Heart right ventricle (tissue), 16 donors: ENCODE measurements at regions not wholly inside any gene's neighbourhood (a gene's known extent, or its start where the extent isn't known, plus 50 kb on each side); places are given as distances from the start of the nearest gene placed in this dataset.

Experiments used
- ATAC-seq, 8 donors: fragments of 200-7000 bp; cut with Tn5 transposase; one replicate each; pipeline ENCODE4 v1.9.1; 2020; ENCODE audit warnings: mild to moderate bottlenecking in 8 of 8, moderate library complexity in 8 of 8, moderate number of reproducible peaks in 1 of 8
- DNase-seq, 2 donors: peaks; one replicate each; pipeline ENCODE4 v3.0.0-alpha.2; 2020
- H3K27ac ChIP-seq, 10 donors: fragments of 200-600 bp; sonication (generic) in 2 of 10; one replicate each; pipeline versions ENCODE4 v1.5.0 to v1.8.0; 2020 to 2022; ENCODE audit warnings: mild to moderate bottlenecking in 3 of 10
- H3K27me3 ChIP-seq, 7 donors: fragments of 200-600 bp; one replicate each; pipeline ENCODE4 v1.8.0; 2021 to 2022; ENCODE audit warnings: mild to moderate bottlenecking in 2 of 7
- H3K36me3 ChIP-seq, 9 donors: fragments of 200-600 bp; sonication (generic) in 1 of 9; one replicate each; pipeline versions ENCODE4 v1.5.0 to v1.8.0; 2020 to 2022; ENCODE audit warnings: mild to moderate bottlenecking in 2 of 9
- H3K4me1 ChIP-seq, 9 donors: fragments of 200-600 bp; sonication (generic) in 1 of 9; one replicate each; pipeline versions ENCODE4 v1.5.0 to v1.8.0; 2020 to 2022; ENCODE audit warnings: mild to moderate bottlenecking in 4 of 9
- H3K4me3 ChIP-seq, 10 donors: fragments of 200-600 bp; sonication (generic) in 2 of 10; one replicate each; pipeline versions ENCODE4 v1.5.0 to v1.8.0; 2020 to 2022; ENCODE audit warnings: mild to moderate bottlenecking in 7 of 10, moderate library complexity in 2 of 10
- H3K9me3 ChIP-seq, 11 donors: fragments of 200-600 bp in 10 of 11; sonication (generic) in 2 of 11; one replicate each; pipeline versions ENCODE4 v1.5.0 to v1.8.0; 2013 to 2022; ENCODE audit warnings: mild to moderate bottlenecking in 2 of 11, control low read depth in 1 of 11, moderate library complexity in 1 of 11
- CTCF ChIP-seq, 9 donors: fragments of 200-600 bp; sonication (generic) in 2 of 9; IDR thresholded peaks; one replicate each; pipeline versions ENCODE4 v1.5.0 to v1.8.0; 2021 to 2022; ENCODE audit warnings: antibody characterized with exemption in 9 of 9, mild to moderate bottlenecking in 5 of 9, moderate library complexity in 1 of 9
- WGBS, 2 donors: extraction: QIAGEN DNeasy Blood & Tissue Kit; methylation state at CpG; one replicate each; pipeline ENCODE4 v1.1.7; 2013; ENCODE audit warnings: inconsistent platforms in 1 of 2; 5-methylcytosine and 5-hydroxymethylcytosine counted together
- intact Hi-C, 10 donors: fragments of 100-400 bp; cut with DNase I; formaldehyde crosslinking; loops; one replicate each; pipeline versions ENCODE4 v1.11.1 to v1.14.2; 2022
- donor health status: Arrhythmogenic right ventricular cardiomyopathy.
- donor health status: ischemic (EF 13 %, LVEDD 7.1; RV severe dilation, severe dysfunction).
- donor health status: healthy with polysubstance abuse.
- donor health status: DM: no; HTN: yes; CAD: no.
- donor health status: DM: no; HTN: no; CAD: no.
- donor health status: ischemic (EF 25% LVEDD 6.9; RV normal size, moderate dysfunction).
- donor health status: ischemic (EF 25% LVEDD 5.7; RV mildly dilated, moderate dysfunction).
- donor health status: healthy.
- donor health status: DM: yes; HTN: yes; CAD: no.
- donor health status: Ischemic cardiomyopathy.
- donor health status: ischemic (EF 35%, LVEDD 5.7; RV mildly dilated, moderate dysfunction).
- donor health status: nonischemic (EF 11% LVEDD 7.7; RV severe dilation, severe dysfunction).
- donor health status: DM: yes; HTN: yes; CAD: no.
- donor health status: PGD.
- donor health status: ischemic (EF 29% LVEDD 5.4; RV normal size, mild dysfunction).
- donor health status: nonischemic (EF 23%, LVEDD 6.1; RV moderate dilation, normal function).

DNA sequence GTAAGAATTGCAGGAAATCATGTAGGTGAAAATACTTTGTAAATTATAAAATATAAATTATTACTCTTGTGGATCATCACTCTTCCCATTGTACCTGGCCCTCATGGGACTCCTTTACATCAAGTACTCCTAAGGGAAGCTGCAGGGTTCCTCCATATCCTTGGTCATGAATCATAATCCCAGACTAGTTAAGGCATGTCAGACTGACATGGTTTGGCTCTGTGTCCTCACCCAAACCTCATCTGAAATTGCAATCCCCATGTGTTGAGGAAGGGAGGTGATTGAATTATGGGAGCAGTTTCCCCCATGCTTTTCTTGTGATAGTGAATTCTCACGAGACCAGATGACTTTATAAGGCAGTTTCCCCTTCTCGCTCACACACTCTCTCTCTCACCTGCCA, 77.1 kb downstream of the CMPK2 start:
- 72 to 87% methylated on average over 2 of the region's 2 CpGs for WGBS, 2 donors
- ATAC-seq (no peak), DNase-seq (no peak)
- Histone ChIP-seq H3K36me3 (no peaks in the 10 kb centered on the region), H3K27ac (no peak overlapping the region), H3K27me3 (peaks cover 0 to 4% (median 0%) of the 10 kb centered on the region in 7 donors), H3K4me3 (no peak overlapping the region), H3K9me3 (no peaks in the 10 kb centered on the region), H3K4me1 (peaks cover 0 to 4% (median 0%) of the 10 kb centered on the region in 9 donors)
- no peak for TF ChIP-seq CTCF (IDR thresholded peaks at IDR 0.05)
- intact Hi-C loops: no loop called here

GRCh38 chr2:6789559-6790138, 76.1 kb downstream of the CMPK2 start:
- no peaks in the 10 kb centered on the region for H3K9me3 ChIP-seq
- H3K4me3 ChIP-seq: no peak overlapping the region
- TF ChIP-seq CTCF (IDR thresholded peaks at IDR 0.05): no peak
- no peak for DNase-seq
- ATAC-seq: peak in 1 of 8 donors; percentile 61
- no peaks in the 10 kb centered on the region for H3K36me3 ChIP-seq
- 71 to 72% methylated on average over 6 of the region's 6 CpGs for WGBS, 2 donors
- no peaks in the 10 kb centered on the region for H3K4me1 ChIP-seq
- intact Hi-C loops: no loop called here
- H3K27me3 ChIP-seq: peaks cover 0 to 4% (median 0%) of the 10 kb centered on the region in 7 donors
- no peak overlapping the region for H3K27ac ChIP-seq

- Histone ChIP-seq H3K27me3 (peaks cover 0 to 4% (median 0%) of the 10 kb centered on the region in 7 donors), H3K9me3 (no peaks in the 10 kb centered on the region), H3K27ac (no peak overlapping the region), H3K36me3 (no peaks in the 10 kb centered on the region), H3K4me1 (no peaks in the 10 kb centered on the region), H3K4me3 (no peak overlapping the region)
- TF ChIP-seq CTCF (IDR thresholded peaks at IDR 0.05): no peak
- WGBS, 2 donors: 81 to 83% methylated on average over 4 of the region's 4 CpGs
- no peak for DNase-seq
- intact Hi-C loops: no loop called here
- no peak for ATAC-seq
Measured at GRCh38 chr2:6791682-6792081, 74.0 kb downstream of the CMPK2 start.

- no peak overlapping the region for H3K27ac ChIP-seq
- no peak overlapping the region for H3K4me3 ChIP-seq
- no peaks in the 10 kb centered on the region for H3K4me1 ChIP-seq
- H3K9me3 ChIP-seq: no peaks in the 10 kb centered on the region
- DNase-seq (no peak), ATAC-seq (no peak)
- WGBS, 2 donors: 91% methylated on average over 5 of the region's 5 CpGs
- intact Hi-C loops: no loop called here
- peaks cover 0 to 4% (median 0%) of the 10 kb centered on the region in 7 donors for H3K27me3 ChIP-seq
- TF ChIP-seq CTCF (IDR thresholded peaks at IDR 0.05): no peak
- H3K36me3 ChIP-seq: no peaks in the 10 kb centered on the region
Measured at GRCh38 chr2:6792883-6793282, 72.8 kb downstream of the CMPK2 start.
